ENCODE measurements at regions not wholly inside any gene's neighbourhood (a gene's known extent, or its start where the extent isn't known, plus 50 kb on each side); places are given as distances from the start of the nearest gene placed in this dataset.

- TF ChIP-seq CTCF (IDR thresholded peaks at IDR 0.05; ENCODE audit: insufficient read depth, low read depth, low read length) (no peak), EZH2 (IDR thresholded peaks at IDR 0.05; ENCODE audit: insufficient read depth, low read length) (no peak)
These were observed 176.6 kb upstream of the TAB2 start for GRCh38 chr6:149140910-149141290.

Data from astrocyte (in vitro differentiated cells and primary cell).